ENCODE measurements at regions not wholly inside any gene's neighbourhood (a gene's known extent, or its start where the extent isn't known, plus 50 kb on each side); places are given as distances from the start of the nearest gene placed in this dataset.

- H3K36me3 ChIP-seq: no peaks in the 10 kb centered on the region
- no peak overlapping the region for H3K27ac ChIP-seq
- no peak for DNase-seq
- WGBS, 2 donors (ENCODE audit: low coverage in 1 of 2): 49 to 100% methylated on average over 1 of the region's 1 CpG
- H3K9me3 ChIP-seq: no peaks in the 10 kb centered on the region
- TF ChIP-seq EP300 (IDR thresholded peaks at IDR 0.05; ENCODE audit: low read depth) (no peak), CTCF (IDR thresholded peaks at IDR 0.05) (no peak), POLR2AphosphoS5 (IDR thresholded peaks at IDR 0.05) (no peak), POLR2A (IDR thresholded peaks at IDR 0.05) (no peak)
- in situ Hi-C loops (cut with MboI; ENCODE audit: low pct_ligation_motif_present in 1 of 4, low pct_unique_long_range_greater_than_20kb in 1 of 4, low sequenced_read_pairs in 3 of 4) (no loop called here), intact Hi-C loops (cut with DNase I; ENCODE audit: low total_unique reads) (no loop called here)
- no peaks in the 10 kb centered on the region for H3K27me3 ChIP-seq
- no peak overlapping the region for H3K4me3 ChIP-seq
- H3K4me1 ChIP-seq: no peaks in the 10 kb centered on the region
Measured at GRCh38 chr6:19918436-19918835, 81.3 kb downstream of the ID4 start.

DNA sequence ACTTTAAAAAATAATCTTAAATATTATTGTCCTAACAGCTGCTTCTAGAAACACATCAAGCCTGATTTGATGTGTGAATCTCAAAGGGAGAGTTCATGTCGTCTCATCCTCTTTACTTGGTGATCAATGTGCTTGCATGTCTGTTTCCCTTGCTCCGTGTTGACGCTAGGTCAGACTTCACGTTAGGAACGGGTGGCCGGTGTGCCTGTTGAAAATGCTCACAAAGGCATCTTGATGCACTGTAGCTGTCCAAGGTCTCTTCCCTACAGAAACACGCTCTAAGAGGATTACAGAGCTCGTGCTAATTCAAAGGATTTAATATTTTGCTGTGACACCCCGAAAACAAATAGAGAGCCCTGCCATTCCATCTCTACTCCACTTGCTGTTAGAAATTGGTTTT is 84.6 kb downstream of the ID4 start:
- Histone ChIP-seq H3K4me3 (no peak overlapping the region), H3K36me3 (no peaks in the 10 kb centered on the region), H3K27ac (no peak overlapping the region), H3K4me1 (no peaks in the 10 kb centered on the region), H3K27me3 (no peaks in the 10 kb centered on the region), H3K9me3 (no peaks in the 10 kb centered on the region)
- no peak for DNase-seq
- intact Hi-C loops (cut with DNase I; ENCODE audit: low total_unique reads): no loop called here
- 53% methylated on average over 9 of the region's 9 CpGs; no CpG with 5 or more reads in 1 of the 2 donors for WGBS, 2 donors (ENCODE audit: low coverage in 1 of 2)
- in situ Hi-C loops (cut with MboI; ENCODE audit: low pct_ligation_motif_present in 1 of 4, low pct_unique_long_range_greater_than_20kb in 1 of 4, low sequenced_read_pairs in 3 of 4): no loop called here
- no peak for TF ChIP-seq POLR2AphosphoS5 (IDR thresholded peaks at IDR 0.05)
- no peak for TF ChIP-seq POLR2A (IDR thresholded peaks at IDR 0.05)
- TF ChIP-seq EP300 (IDR thresholded peaks at IDR 0.05; ENCODE audit: low read depth): no peak
- no peak for TF ChIP-seq CTCF (IDR thresholded peaks at IDR 0.05)

GRCh38 chr6:19925533-19925932 is 88.4 kb downstream of the ID4 start:
- Histone ChIP-seq H3K36me3 (no peaks in the 10 kb centered on the region), H3K4me1 (no peaks in the 10 kb centered on the region), H3K27me3 (no peaks in the 10 kb centered on the region), H3K4me3 (no peak overlapping the region), H3K9me3 (no peaks in the 10 kb centered on the region), H3K27ac (no peak overlapping the region)
- in situ Hi-C loops (cut with MboI; ENCODE audit: low pct_ligation_motif_present in 1 of 4, low pct_unique_long_range_greater_than_20kb in 1 of 4, low sequenced_read_pairs in 3 of 4) (no loop called here), intact Hi-C loops (cut with DNase I; ENCODE audit: low total_unique reads) (no loop called here)
- no peak for DNase-seq
- TF ChIP-seq CTCF (IDR thresholded peaks at IDR 0.05) (no peak), EP300 (IDR thresholded peaks at IDR 0.05; ENCODE audit: low read depth) (no peak), POLR2A (IDR thresholded peaks at IDR 0.05) (no peak), POLR2AphosphoS5 (IDR thresholded peaks at IDR 0.05) (no peak)
- WGBS, 2 donors (ENCODE audit: low coverage in 1 of 2): 82 to 93% methylated on average over 1 of the region's 1 CpG

DNA sequence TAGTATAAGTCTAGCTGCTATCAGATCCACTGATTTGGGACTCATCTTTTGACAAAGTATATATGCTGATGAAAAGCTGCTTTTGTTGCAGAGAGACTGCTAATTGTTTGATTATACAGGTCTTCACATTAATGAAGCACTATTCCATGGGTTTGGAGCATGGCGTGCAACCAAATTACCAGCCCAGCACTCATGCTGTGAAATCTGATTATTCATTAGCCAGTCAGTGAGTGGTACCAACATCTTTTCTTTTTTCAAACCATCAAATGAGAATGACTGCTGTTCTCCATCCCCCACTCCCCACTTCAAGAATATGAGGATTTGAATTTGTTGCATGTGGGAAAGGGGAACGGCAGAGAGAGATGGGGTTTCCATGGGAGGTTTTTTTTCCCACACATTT is 91.3 kb downstream of the ID4 start:
- no peak overlapping the region for H3K27ac ChIP-seq
- in situ Hi-C loops (cut with MboI; ENCODE audit: low pct_ligation_motif_present in 1 of 4, low pct_unique_long_range_greater_than_20kb in 1 of 4, low sequenced_read_pairs in 3 of 4): no loop called here
- H3K4me3 ChIP-seq: no peak overlapping the region
- TF ChIP-seq POLR2A (IDR thresholded peaks at IDR 0.05) (no peak), EP300 (IDR thresholded peaks at IDR 0.05; ENCODE audit: low read depth) (no peak), POLR2AphosphoS5 (IDR thresholded peaks at IDR 0.05) (no peak), CTCF (IDR thresholded peaks at IDR 0.05) (no peak)
- no peak for DNase-seq
- WGBS, 2 donors (ENCODE audit: low coverage in 1 of 2): 86% methylated on average over 1 to 2 of the region's 2 CpGs
- intact Hi-C loops (cut with DNase I; ENCODE audit: low total_unique reads): no loop called here
- no peaks in the 10 kb centered on the region for H3K4me1 ChIP-seq
- H3K36me3 ChIP-seq: no peaks in the 10 kb centered on the region
- H3K27me3 ChIP-seq: no peaks in the 10 kb centered on the region
- no peaks in the 10 kb centered on the region for H3K9me3 ChIP-seq
